Mesenchymal stem cell (in vitro differentiated cells and primary cell): ENCODE measurements at regions not wholly inside any gene's neighbourhood (a gene's known extent, or its start where the extent isn't known, plus 50 kb on each side); places are given as distances from the start of the nearest gene placed in this dataset.

Experiments
- DNase-seq: peaks from one replicate; pipeline ENCODE4 v3.0.0-alpha.2; 2013
- H2AFZ ChIP-seq: one replicate; pipeline ENCODE4 v1.6.1; 2013; ENCODE audit warnings: low read depth, mild to moderate bottlenecking, control low read depth, inconsistent platforms, low read length, moderate library complexity
- H2AK5ac ChIP-seq: 2 replicates; pipeline ENCODE4 v1.6.1; 2013; ENCODE audit warnings: low read length, moderate library complexity, mild to moderate bottlenecking, inconsistent platforms; ENCODE audit not compliant: severe bottlenecking
- H2BK120ac ChIP-seq: one replicate; pipeline ENCODE4 v1.6.1; 2013; ENCODE audit warnings: low read depth, mild to moderate bottlenecking, inconsistent platforms, low read length, moderate library complexity
- H2BK12ac ChIP-seq, 2 experiments: one replicate each; pipeline ENCODE4 v1.6.1; 2013; ENCODE audit warnings: inconsistent platforms in 2 of 2, low read length in 2 of 2, mild to moderate bottlenecking in 2 of 2, moderate library complexity in 2 of 2, control low read depth in 1 of 2
- H2BK15ac ChIP-seq: one replicate; pipeline ENCODE4 v1.6.1; 2013; ENCODE audit warnings: mild to moderate bottlenecking, low read depth, inconsistent platforms; ENCODE audit not compliant: poor library complexity, severe bottlenecking
- H2BK5ac ChIP-seq: 2 replicates; pipeline ENCODE4 v1.6.1; 2013; ENCODE audit warnings: low read depth, mild to moderate bottlenecking, low read length, control low read depth, inconsistent platforms; ENCODE audit not compliant: poor library complexity, severe bottlenecking
- H3K14ac ChIP-seq, 2 experiments: one replicate each; pipeline ENCODE4 v1.6.1; 2013; ENCODE audit warnings: inconsistent platforms in 2 of 2, low read length in 2 of 2, control low read depth in 1 of 2, mild to moderate bottlenecking in 1 of 2, moderate library complexity in 1 of 2
- H3K18ac ChIP-seq, 2 experiments: one replicate each; pipeline ENCODE4 v1.6.1; 2013; ENCODE audit warnings: inconsistent platforms in 2 of 2, low read length in 2 of 2, control low read depth in 1 of 2, low read depth in 1 of 2, mild to moderate bottlenecking in 1 of 2
- H3K23ac ChIP-seq, 2 experiments: one replicate each; pipeline ENCODE4 v1.6.1; 2013; ENCODE audit warnings: inconsistent platforms in 2 of 2, low read length in 2 of 2, mild to moderate bottlenecking in 2 of 2, moderate library complexity in 2 of 2, control low read depth in 1 of 2
- H3K27ac ChIP-seq: 2 replicates; pipeline ENCODE4 v1.5.1; 2013; ENCODE audit warnings: mild to moderate bottlenecking, moderate library complexity, low read length, control low read depth, inconsistent platforms; ENCODE audit not compliant: poor library complexity, severe bottlenecking
- H3K27me3 ChIP-seq, 2 experiments: 2 replicates each; pipeline versions ENCODE4 v1.6.1 to v1.7.0; 2013; ENCODE audit warnings: low read length in 2 of 2, mild to moderate bottlenecking in 2 of 2, moderate library complexity in 2 of 2, control low read depth in 1 of 2, inconsistent platforms in 1 of 2; ENCODE audit not compliant: control insufficient read depth in 1 of 2, insufficient read depth in 1 of 2
- H3K36me3 ChIP-seq, 2 experiments: 2 replicates each; pipeline versions ENCODE4 v1.6.1 to v1.7.0; 2013; ENCODE audit warnings: low read length in 2 of 2, control low read depth in 1 of 2, inconsistent platforms in 1 of 2, low read depth in 1 of 2, mild to moderate bottlenecking in 1 of 2; ENCODE audit not compliant: insufficient read depth in 2 of 2, control insufficient read depth in 1 of 2
- H3K4ac ChIP-seq, 2 experiments: one replicate each; pipeline ENCODE4 v1.6.1; 2013; ENCODE audit warnings: inconsistent platforms in 2 of 2, low read length in 2 of 2, mild to moderate bottlenecking in 2 of 2, moderate library complexity in 2 of 2, control low read depth in 1 of 2, low read depth in 1 of 2
- H3K4me1 ChIP-seq: 2 replicates; pipeline ENCODE4 v1.6.1; 2013; ENCODE audit warnings: low read depth, low read length, control low read depth; ENCODE audit not compliant: control insufficient read depth, insufficient read depth
- H3K4me2 ChIP-seq: 2 replicates; pipeline ENCODE4 v1.6.1; 2013; ENCODE audit warnings: low read length, mild to moderate bottlenecking, inconsistent platforms; ENCODE audit not compliant: poor library complexity, severe bottlenecking
- H3K4me3 ChIP-seq, 2 experiments: 2 replicates each; pipeline versions ENCODE4 v1.5.1 to v1.7.0; 2013; ENCODE audit warnings: low read length in 2 of 2, mild to moderate bottlenecking in 2 of 2, control low read depth in 1 of 2, low read depth in 1 of 2; ENCODE audit not compliant: insufficient read depth in 1 of 2
- H3K79me1 ChIP-seq: replicated peaks from 2 replicates; pipeline ENCODE4 v1.6.1; 2013; ENCODE audit warnings: mild to moderate bottlenecking, control low read depth, low read length, inconsistent platforms; ENCODE audit not compliant: poor library complexity, severe bottlenecking
- H3K9ac ChIP-seq: 2 replicates; pipeline ENCODE4 v1.7.0; 2013; ENCODE audit warnings: mild to moderate bottlenecking, low read length, moderate library complexity
- H3K9me3 ChIP-seq: 2 replicates; pipeline ENCODE4 v1.7.0; 2013; ENCODE audit warnings: mild to moderate bottlenecking, low read length; ENCODE audit not compliant: control insufficient read depth
- H4K8ac ChIP-seq: one replicate; pipeline ENCODE4 v1.6.1; 2013; ENCODE audit warnings: inconsistent platforms, mild to moderate bottlenecking, low read length, moderate library complexity
- H4K91ac ChIP-seq: one replicate; pipeline ENCODE4 v1.6.1; 2013; ENCODE audit warnings: mild to moderate bottlenecking, low read length, inconsistent platforms
- WGBS: methylation state at CpG from one replicate; pipeline ENCODE4 v1.1.7; 2013; ENCODE audit warnings: mixed read lengths; 5-methylcytosine and 5-hydroxymethylcytosine counted together

- no peak overlapping the region for H3K23ac ChIP-seq
- no peak for DNase-seq
- peaks cover 15% of the 10 kb centered on the region for H3K4me1 ChIP-seq
- H2BK5ac ChIP-seq: no peak overlapping the region
- no peak overlapping the region for H4K8ac ChIP-seq
- H2AK5ac ChIP-seq: peak overlapping the region; percentile 17
- H3K14ac ChIP-seq: no peak overlapping the region
- H3K4ac ChIP-seq: no peak overlapping the region
- H3K4me2 ChIP-seq: peak overlapping the region; percentile 43
- H3K9ac ChIP-seq: peak overlapping the region; percentile 23
- no peak overlapping the region for H3K18ac ChIP-seq
- H2BK12ac ChIP-seq: no peak overlapping the region
- peak overlapping the region; percentile 68 for H3K27ac ChIP-seq
- no peak overlapping the region for H2BK120ac ChIP-seq
- peaks cover 5 to 15% of the 10 kb centered on the region in 2 experiments for H3K27me3 ChIP-seq
- H2AFZ ChIP-seq: no peak overlapping the region
- H4K91ac ChIP-seq: no peak overlapping the region
- H3K79me1 ChIP-seq: no peaks in the 10 kb centered on the region
- no peaks in the 10 kb centered on the region for H3K9me3 ChIP-seq
- no peaks in the 10 kb centered on the region for H3K36me3 ChIP-seq
- no peak overlapping the region for H2BK15ac ChIP-seq
- WGBS: 65% methylated on average over 8 of the region's 12 CpGs
- no peak overlapping the region for H3K4me3 ChIP-seq
These were observed 209.4 kb downstream of the FOXA2 start for GRCh38 chr20:22374678-22375590.

GRCh38 chr20:22374066-22374465, 210.3 kb downstream of the FOXA2 start:
- Histone ChIP-seq H3K9ac (no peak overlapping the region), H2BK12ac (no peak overlapping the region), H3K4ac (no peak overlapping the region), H4K91ac (no peak overlapping the region), H4K8ac (no peak overlapping the region), H3K4me2 (no peak overlapping the region), H2BK5ac (no peak overlapping the region), H3K14ac (no peak overlapping the region), H2BK15ac (no peak overlapping the region), H3K18ac (no peak overlapping the region), H3K79me1 (no peaks in the 10 kb centered on the region), H3K27me3 (peaks cover 5 to 22% of the 10 kb centered on the region in 2 experiments), H3K9me3 (no peaks in the 10 kb centered on the region), H2AK5ac (no peak overlapping the region), H3K4me1 (peaks cover 12% of the 10 kb centered on the region), H3K36me3 (no peaks in the 10 kb centered on the region), H2AFZ (no peak overlapping the region), H3K4me3 (no peak overlapping the region), H3K27ac (no peak overlapping the region), H2BK120ac (no peak overlapping the region), H3K23ac (no peak overlapping the region)
- no CpG with 5 or more reads among the region's 3 CpGs for WGBS
- no peak for DNase-seq

GRCh38 chr20:22373164-22373895, 211.0 kb downstream of the FOXA2 start:
- Histone ChIP-seq H4K91ac (no peak overlapping the region), H2BK120ac (no peak overlapping the region), H3K27me3 (peaks cover 5 to 23% of the 10 kb centered on the region in 2 experiments), H3K9ac (no peak overlapping the region), H3K14ac (no peak overlapping the region), H3K18ac (no peak overlapping the region), H4K8ac (no peak overlapping the region), H2BK5ac (no peak overlapping the region), H3K9me3 (no peaks in the 10 kb centered on the region), H3K23ac (no peak overlapping the region), H2AK5ac (no peak overlapping the region), H3K4ac (no peak overlapping the region), H3K79me1 (no peaks in the 10 kb centered on the region), H3K27ac (no peak overlapping the region), H3K4me2 (no peak overlapping the region), H3K36me3 (no peaks in the 10 kb centered on the region), H3K4me3 (no peak overlapping the region), H2AFZ (no peak overlapping the region), H2BK15ac (no peak overlapping the region), H3K4me1 (peaks cover 12% of the 10 kb centered on the region), H2BK12ac (no peak overlapping the region)
- 74% methylated on average over 5 of the region's 5 CpGs for WGBS
- DNase-seq: no peak

GRCh38 chr20:22371843-22372242, 212.5 kb downstream of the FOXA2 start:
- Histone ChIP-seq H2BK5ac (no peak overlapping the region), H3K4me3 (no peak overlapping the region), H3K9ac (no peak overlapping the region), H3K4me1 (peaks cover 8% of the 10 kb centered on the region), H3K4me2 (no peak overlapping the region), H4K8ac (no peak overlapping the region), H3K79me1 (no peaks in the 10 kb centered on the region), H2AK5ac (no peak overlapping the region), H2BK15ac (no peak overlapping the region), H3K9me3 (no peaks in the 10 kb centered on the region), H3K4ac (no peak overlapping the region), H2BK120ac (no peak overlapping the region), H3K27me3 (peaks cover 12 to 38% of the 10 kb centered on the region in 2 experiments), H3K14ac (no peak overlapping the region), H3K18ac (no peak overlapping the region), H3K23ac (no peak overlapping the region), H3K27ac (no peak overlapping the region), H4K91ac (no peak overlapping the region), H2AFZ (no peak overlapping the region), H3K36me3 (no peaks in the 10 kb centered on the region), H2BK12ac (no peak overlapping the region)
- 60% methylated on average over 5 of the region's 5 CpGs for WGBS
- no peak for DNase-seq
